ENCODE measurements at regions not wholly inside any gene's neighbourhood (a gene's known extent, or its start where the extent isn't known, plus 50 kb on each side); places are given as distances from the start of the nearest gene placed in this dataset.

- TF ChIP-seq CTBP1 (IDR thresholded peaks at IDR 0.05; ENCODE audit: borderline replicate concordance) (no peak), PKNOX1 (IDR thresholded peaks at IDR 0.05) (no peak), FOXA1 (IDR thresholded peaks at IDR 0.05) (no peak), TARDBP (IDR thresholded peaks at IDR 0.05) (no peak), ELF4 (IDR thresholded peaks at IDR 0.05) (no peak), FOXK2 (IDR thresholded peaks at IDR 0.05) (no peak), NFRKB (IDR thresholded peaks at IDR 0.05) (no peak), ZNF384 (IDR thresholded peaks at IDR 0.05) (no peak), ARNT (IDR thresholded peaks at IDR 0.05) (no peak), FOXM1 (IDR thresholded peaks at IDR 0.05; ENCODE audit: borderline replicate concordance) (no peak), SP1 (IDR thresholded peaks at IDR 0.05) (no peak), BHLHE40 (IDR thresholded peaks at IDR 0.05; ENCODE audit: borderline replicate concordance) (no peak), SUZ12 (IDR thresholded peaks at IDR 0.05) (no peak), HDGF (IDR thresholded peaks at IDR 0.05; ENCODE audit: borderline replicate concordance) (no peak), LEF1 (IDR thresholded peaks at IDR 0.05; ENCODE audit: borderline replicate concordance) (no peak), L3MBTL2 (conservative IDR thresholded peaks at IDR 0.05) (no peak)
- CTCF ChIA-PET = no interaction called here
- POLR2A ChIA-PET = no interaction called here
- no peak for DNase-seq (ENCODE audit: extremely low spot score)
Measured at GRCh38 chr2:120836281-120836680, 100.6 kb downstream of the GLI2 start.

GRCh38 chr2:120840795-120841487 is 105.3 kb downstream of the GLI2 start:
- CTCF ChIA-PET = no interaction called here
- POLR2A ChIA-PET = no interaction called here
- TF ChIP-seq FOXK2 (IDR thresholded peaks at IDR 0.05) (no peak), NFRKB (IDR thresholded peaks at IDR 0.05) (no peak), ZNF384 (IDR thresholded peaks at IDR 0.05) (no peak), HDGF (IDR thresholded peaks at IDR 0.05; ENCODE audit: borderline replicate concordance) (no peak), ARNT (IDR thresholded peaks at IDR 0.05) (no peak), FOXA1 (IDR thresholded peaks at IDR 0.05) (no peak), LEF1 (IDR thresholded peaks at IDR 0.05; ENCODE audit: borderline replicate concordance) (no peak), CTBP1 (IDR thresholded peaks at IDR 0.05; ENCODE audit: borderline replicate concordance) (no peak), PKNOX1 (IDR thresholded peaks at IDR 0.05) (no peak), BHLHE40 (IDR thresholded peaks at IDR 0.05; ENCODE audit: borderline replicate concordance) (no peak), ELF4 (IDR thresholded peaks at IDR 0.05) (no peak), FOXM1 (IDR thresholded peaks at IDR 0.05; ENCODE audit: borderline replicate concordance) (no peak)
- no peak for DNase-seq (ENCODE audit: extremely low spot score)

- no peak for DNase-seq (ENCODE audit: extremely low spot score)
- POLR2A ChIA-PET = no interaction called here
- CTCF ChIA-PET = interaction anchor here (0.6 kb wide), 1 partner anchor 436 kb away, joined by 3 read pairs; no protein-coding TSS in a partner anchor
- TF ChIP-seq ELF4 (IDR thresholded peaks at IDR 0.05) (no peak), FOXK2 (IDR thresholded peaks at IDR 0.05) (no peak), CTBP1 (IDR thresholded peaks at IDR 0.05; ENCODE audit: borderline replicate concordance) (no peak), NFRKB (IDR thresholded peaks at IDR 0.05) (no peak), ARNT (IDR thresholded peaks at IDR 0.05) (no peak), LEF1 (IDR thresholded peaks at IDR 0.05; ENCODE audit: borderline replicate concordance) (no peak), SP1 (IDR thresholded peaks at IDR 0.05) (no peak), PKNOX1 (IDR thresholded peaks at IDR 0.05) (no peak), L3MBTL2 (conservative IDR thresholded peaks at IDR 0.05) (no peak), SUZ12 (IDR thresholded peaks at IDR 0.05) (no peak), ZNF384 (IDR thresholded peaks at IDR 0.05) (no peak), TARDBP (IDR thresholded peaks at IDR 0.05) (no peak), HDGF (IDR thresholded peaks at IDR 0.05; ENCODE audit: borderline replicate concordance) (no peak), FOXM1 (IDR thresholded peaks at IDR 0.05; ENCODE audit: borderline replicate concordance) (no peak), FOXA1 (IDR thresholded peaks at IDR 0.05) (no peak), BHLHE40 (IDR thresholded peaks at IDR 0.05; ENCODE audit: borderline replicate concordance) (no peak)
Measured at GRCh38 chr2:120842456-120843439, 107.1 kb downstream of the GLI2 start.

GRCh38 chr2:120844070-120844738 is 108.5 kb downstream of the GLI2 start:
- CTCF ChIA-PET = no interaction called here
- DNase-seq (ENCODE audit: extremely low spot score) = no peak
- POLR2A ChIA-PET = no interaction called here
- no peak for TF ChIP-seq FOXM1 (IDR thresholded peaks at IDR 0.05; ENCODE audit: borderline replicate concordance)
- TF ChIP-seq ZNF384 (IDR thresholded peaks at IDR 0.05) = no peak
- no peak for TF ChIP-seq NFRKB (IDR thresholded peaks at IDR 0.05)
- TF ChIP-seq ARNT (IDR thresholded peaks at IDR 0.05) = no peak
- TF ChIP-seq FOXA1 (IDR thresholded peaks at IDR 0.05) = no peak
- TF ChIP-seq SUZ12 (IDR thresholded peaks at IDR 0.05) = no peak
- no peak for TF ChIP-seq SP1 (IDR thresholded peaks at IDR 0.05)
- TF ChIP-seq PKNOX1 (IDR thresholded peaks at IDR 0.05) = no peak
- no peak for TF ChIP-seq TARDBP (IDR thresholded peaks at IDR 0.05)
- TF ChIP-seq CTBP1 (IDR thresholded peaks at IDR 0.05; ENCODE audit: borderline replicate concordance) = no peak
- no peak for TF ChIP-seq LEF1 (IDR thresholded peaks at IDR 0.05; ENCODE audit: borderline replicate concordance)
- TF ChIP-seq HDGF (IDR thresholded peaks at IDR 0.05; ENCODE audit: borderline replicate concordance) = no peak
- TF ChIP-seq FOXK2 (IDR thresholded peaks at IDR 0.05) = no peak
- TF ChIP-seq BHLHE40 (IDR thresholded peaks at IDR 0.05; ENCODE audit: borderline replicate concordance) = no peak
- no peak for TF ChIP-seq ELF4 (IDR thresholded peaks at IDR 0.05)
